HG03469 (cell line): ENCODE measurements at regions not wholly inside any gene's neighbourhood (a gene's known extent, or its start where the extent isn't known, plus 50 kb on each side); places are given as distances from the start of the nearest gene placed in this dataset.

Experiments
- ATAC-seq: cut with Tn5 transposase; IDR thresholded peaks from one replicate; pipeline ENCODE4 v1.9.1; 2021; ENCODE audit warnings: mild to moderate bottlenecking, moderate library complexity, moderate number of reproducible peaks; ENCODE audit not compliant: unreplicated experiment

DNA sequence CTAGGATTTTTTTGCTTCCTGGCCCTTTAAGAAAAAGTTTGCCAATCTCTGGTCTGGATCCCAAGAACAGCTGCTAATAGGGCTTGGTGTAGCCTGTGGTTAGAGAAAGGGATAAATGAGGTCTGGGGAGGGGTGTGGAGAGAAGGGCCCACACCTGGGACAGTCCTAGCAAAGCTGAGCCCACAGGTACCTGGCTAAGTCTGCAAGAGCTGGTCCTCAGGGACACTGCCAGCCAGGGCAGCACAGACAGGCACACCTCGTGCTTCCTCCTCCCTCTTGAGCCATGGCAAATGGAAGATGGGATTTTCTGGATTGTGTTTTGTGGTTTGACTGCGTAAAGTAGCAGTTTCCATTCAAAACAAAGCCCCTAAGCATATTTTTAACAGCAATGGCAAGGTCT, 217.5 kb downstream of the SOX9 start:
- ATAC-seq = no peak

DNA sequence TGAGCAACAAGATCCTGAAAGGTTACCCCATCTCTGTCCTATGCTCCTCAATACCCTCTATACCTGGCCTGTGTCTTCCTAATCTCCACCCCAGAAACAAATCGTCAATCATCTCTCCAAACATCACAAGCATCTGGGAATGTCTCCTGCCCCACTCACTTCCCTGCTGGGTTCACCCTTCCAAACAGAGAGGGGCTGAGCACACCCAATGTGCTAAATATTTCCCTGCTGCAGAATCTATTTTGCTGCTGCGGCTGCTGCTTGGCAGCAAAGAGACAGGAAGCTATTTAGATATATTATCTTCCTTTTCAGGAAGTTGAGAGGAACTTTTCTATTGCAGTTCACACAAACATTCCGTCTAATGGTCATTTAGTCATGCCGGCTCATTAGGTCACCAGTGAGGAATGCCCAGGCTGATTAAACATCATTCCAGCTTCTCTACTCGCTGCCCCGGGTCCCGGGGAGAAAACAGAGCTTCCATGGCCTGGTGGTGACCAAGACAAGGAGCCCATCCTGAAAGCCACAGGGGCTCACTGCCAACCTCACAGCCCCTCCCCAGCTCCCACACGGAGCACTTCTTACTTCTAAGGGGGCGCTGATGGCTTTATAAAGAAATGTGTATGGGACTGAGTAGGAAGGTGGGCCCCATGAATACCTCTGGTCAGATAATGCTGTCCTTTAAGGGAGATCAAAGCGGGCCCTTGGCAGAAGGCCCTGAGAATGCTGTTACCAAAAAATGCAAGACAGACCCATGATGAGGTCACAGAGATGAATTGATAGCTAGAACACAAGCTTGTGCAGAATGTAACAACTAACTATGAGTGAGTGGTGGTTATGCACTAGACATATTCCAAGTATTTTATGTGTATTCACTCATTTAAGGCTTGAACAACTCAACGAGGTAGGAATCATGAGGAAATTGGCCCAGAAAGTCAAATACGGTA, 218.3 kb downstream of the SOX9 start:
- no peak for ATAC-seq

DNA sequence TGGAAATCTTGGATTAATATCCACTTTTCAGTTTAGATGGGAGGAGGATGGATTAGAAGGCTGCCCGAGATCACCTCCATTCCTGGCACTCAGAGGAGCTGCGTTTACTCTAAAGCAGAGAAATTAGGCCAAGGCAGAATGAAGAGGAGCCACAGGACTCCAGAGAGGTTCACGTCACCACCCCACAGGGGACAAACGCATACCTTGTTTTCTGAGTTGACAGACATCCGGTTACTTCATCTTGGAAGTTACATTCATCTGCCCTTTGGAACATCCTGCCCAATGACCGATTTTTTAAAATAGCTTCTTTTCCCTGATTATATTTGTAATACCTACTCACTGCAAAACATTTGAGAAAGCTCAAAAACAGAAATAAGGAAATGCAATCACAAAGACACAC, 220.0 kb downstream of the SOX9 start:
- ATAC-seq = no peak

DNA sequence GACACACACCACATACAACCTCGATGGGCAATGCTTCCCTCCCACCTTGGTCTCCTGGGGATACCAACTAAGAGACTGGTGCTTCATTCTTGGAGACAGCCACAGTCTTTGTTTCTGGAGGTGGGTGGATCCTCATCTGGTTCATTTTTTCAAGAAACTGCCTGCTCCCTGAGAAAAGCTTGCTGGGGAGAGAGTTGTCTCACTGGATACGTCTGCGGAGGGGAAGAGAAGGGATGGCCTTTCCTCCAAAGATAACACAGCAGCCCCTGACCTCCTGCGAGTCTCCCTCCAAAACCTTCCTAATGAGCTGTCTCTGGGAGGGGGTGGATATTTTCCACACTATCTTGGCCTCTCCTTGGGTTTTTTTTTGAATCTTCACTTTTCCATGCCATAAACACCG, 221.2 kb downstream of the SOX9 start:
- no peak for ATAC-seq

DNA sequence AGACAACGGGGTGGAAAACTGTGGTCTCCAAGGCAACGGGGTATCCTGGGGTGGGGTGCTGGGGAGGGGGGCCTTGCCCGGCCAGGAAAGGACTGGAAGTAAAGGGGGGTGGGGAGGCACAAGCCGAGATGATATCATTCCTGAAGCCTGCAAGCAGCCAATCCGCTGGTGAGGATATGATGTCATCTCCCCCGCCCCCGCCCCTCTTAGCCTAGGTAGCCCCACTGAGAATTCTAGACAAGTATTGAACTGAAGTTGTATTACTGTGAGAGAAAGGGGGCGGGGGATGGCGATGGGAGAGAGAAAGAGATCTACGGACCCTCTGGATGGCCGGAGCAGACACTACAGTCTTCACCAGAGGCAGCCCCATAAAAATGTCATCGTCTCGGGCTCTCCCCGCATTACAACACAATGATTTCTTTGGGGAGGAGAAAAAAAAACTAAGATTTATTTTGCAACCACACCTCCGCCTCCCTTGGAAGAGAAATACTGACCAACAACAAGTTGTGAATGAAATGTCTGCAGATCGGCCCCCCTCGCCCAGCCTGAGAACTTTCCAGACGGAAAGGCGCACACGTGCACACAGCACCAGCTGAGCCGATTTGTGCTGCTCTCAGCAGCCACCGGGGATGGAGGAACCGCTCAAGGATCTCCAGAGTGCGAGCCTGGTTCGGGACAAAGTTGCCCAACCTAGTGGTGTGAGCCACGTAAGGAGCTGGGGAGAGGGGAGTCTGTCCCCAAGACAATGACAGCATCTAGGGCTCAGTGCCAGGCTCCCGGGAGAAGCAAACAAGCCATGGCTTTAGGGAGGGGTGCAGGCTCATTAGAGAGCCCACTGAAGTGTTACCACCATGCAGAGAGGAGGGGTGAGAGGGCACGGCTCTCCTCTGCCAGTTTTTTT, 222.1 kb downstream of the SOX9 start:
- no peak for ATAC-seq

DNA sequence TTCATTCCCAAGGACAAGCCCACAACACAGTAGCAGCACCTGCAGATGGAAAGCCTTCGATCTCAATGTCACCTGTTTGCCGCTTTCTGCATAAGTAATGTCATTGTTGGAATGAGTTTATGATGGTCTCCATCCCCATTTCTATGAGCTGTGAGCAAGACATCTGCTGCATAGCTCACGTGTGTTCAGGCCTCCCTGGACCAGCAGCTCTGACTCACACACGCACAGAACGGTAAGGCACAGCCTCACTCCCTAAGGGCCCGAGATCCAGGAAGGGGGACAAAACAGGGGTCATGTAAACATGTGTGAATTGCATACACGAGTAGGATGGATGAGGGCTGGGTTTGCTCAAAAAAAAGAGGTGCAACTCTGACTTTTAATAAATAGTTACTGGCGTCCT, 223.1 kb downstream of the SOX9 start:
- no peak for ATAC-seq

DNA sequence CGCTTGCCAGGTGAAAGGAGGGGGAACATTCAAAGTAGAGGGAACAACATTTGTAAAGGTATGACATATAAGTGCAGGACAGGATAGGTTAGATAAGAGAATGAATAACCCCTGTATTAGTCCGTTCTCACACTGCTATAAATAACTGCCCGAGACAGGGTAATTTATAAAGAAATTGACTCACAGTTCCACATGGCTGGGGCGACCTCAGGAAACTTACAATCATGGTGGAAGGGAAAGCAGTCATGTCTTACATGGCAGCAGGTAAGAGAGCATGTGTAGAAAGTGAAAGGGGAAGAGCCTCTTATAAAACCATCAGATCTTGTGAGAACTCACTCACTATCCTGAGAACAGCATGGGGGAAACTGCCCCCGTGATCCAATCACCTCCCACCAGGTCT, 223.8 kb downstream of the SOX9 start:
- ATAC-seq = no peak

DNA sequence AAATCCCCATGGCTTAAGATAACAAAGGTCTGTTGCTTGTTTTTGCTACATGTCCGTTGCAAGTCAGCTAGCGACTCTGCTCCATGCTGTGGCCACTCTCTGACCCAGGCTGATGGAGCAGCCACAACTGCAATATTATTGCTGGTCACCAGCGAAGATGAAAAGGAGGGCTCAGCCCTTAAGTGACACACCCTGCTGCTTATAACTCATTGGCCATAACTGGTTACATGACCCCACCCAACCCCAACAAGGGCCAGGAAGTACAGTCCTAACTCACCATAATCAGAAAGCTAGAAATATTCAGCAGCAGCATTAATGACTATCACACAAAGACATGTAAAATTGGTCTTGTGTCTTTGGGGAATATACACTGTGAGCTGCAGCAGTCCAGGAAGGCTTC, 224.3 kb downstream of the SOX9 start:
- ATAC-seq = no peak

DNA sequence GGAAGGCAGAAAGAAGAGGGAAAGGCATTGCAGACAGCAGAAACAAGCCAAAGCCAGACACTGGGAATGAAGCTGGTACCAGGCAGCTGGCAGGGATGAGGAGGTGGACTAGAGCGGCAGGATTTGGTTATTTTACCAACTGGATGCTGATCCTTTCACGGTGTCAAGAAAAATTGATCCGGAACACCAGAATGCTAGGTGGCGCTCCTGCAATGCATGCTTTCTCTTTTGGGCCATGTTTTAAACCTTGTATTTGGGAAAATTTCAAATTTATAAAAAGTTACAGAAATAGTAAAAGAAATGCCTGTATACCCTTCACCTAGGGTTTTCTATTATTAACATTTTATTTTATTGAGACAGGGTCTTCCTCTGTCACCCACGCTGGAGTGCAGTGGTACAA, 224.7 kb downstream of the SOX9 start:
- ATAC-seq = no peak

DNA sequence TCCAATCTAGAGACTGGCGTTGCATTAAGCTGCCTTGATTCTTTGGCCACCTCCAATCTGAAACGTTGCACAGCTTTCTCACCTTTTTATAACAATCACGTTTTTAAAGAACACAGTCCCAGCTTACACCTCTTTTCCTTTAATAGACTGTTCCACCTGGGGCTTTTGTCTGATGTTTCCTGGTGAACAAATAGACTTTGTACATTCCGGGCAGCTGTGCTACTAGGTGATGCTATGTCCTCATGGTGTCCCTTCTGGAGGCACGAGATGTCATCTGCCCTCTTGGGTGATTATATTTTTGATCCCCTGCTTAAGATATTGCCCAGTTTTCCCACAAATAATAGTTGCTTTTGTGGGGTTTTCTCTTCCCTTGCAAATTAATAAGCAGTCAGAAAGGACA, 225.5 kb downstream of the SOX9 start:
- ATAC-seq = no peak

DNA sequence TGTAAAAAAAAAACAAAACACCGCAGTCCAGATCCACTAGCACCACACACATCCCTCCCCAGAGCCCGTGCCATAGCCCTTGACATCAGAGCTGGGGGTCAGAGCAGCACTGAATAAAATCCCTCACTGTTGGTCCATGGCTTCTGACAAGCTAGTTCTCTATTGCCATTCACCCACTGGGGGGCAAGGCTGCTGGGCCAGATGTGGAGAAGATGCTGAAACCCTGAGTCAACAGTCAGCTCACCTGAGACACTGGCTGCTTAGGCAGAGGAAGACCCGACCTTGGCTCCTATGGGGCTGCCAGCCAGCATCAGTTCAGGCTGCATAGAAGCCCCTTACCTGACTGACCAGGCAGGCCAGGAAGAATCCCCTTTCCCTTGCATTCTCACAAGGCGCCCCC, 228.2 kb downstream of the SOX9 start:
- ATAC-seq = no peak

DNA sequence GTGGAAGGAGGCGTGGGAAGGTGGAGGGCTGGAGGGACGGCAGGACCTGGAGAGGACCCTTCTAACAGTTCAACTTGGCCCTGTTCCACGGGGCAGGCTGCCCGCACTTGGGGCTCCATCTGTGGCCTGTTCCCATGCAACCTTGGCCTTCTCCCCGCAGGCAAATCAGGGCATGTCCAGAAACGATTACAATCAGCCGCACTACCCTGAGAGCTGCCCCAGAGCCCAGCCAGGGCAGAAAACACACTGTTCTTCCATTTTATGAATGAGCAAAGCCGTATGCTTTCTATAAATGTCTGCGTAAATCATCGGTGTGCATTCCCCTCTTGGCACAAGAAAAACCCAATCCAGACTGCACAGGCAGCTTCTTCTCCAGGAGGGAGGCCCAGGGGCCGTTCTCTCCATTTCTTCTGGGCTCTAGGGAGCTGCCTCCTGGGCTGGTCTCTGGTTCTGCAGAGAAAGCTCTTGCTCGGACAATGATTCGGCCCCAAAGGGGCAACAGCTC, 228.7 kb downstream of the SOX9 start:
- no peak for ATAC-seq

DNA sequence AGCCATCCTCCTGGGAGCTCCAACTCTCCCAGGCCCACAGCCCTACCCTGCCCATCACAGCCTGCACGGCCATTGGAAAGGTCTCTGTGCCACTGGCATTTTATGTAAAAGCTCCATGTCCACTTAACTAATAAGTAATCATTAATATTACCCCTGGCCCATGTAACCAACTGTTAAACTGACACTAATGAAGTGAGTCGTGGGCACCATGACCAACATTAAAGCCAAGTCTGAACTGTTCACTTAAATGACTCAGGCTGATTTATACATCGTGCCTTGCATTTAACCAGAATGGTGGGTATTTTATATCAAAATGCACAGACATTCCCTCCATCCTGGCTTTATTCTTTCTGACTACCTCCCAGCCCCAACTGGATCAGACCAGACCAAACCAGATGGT, 229.3 kb downstream of the SOX9 start:
- no peak for ATAC-seq

DNA sequence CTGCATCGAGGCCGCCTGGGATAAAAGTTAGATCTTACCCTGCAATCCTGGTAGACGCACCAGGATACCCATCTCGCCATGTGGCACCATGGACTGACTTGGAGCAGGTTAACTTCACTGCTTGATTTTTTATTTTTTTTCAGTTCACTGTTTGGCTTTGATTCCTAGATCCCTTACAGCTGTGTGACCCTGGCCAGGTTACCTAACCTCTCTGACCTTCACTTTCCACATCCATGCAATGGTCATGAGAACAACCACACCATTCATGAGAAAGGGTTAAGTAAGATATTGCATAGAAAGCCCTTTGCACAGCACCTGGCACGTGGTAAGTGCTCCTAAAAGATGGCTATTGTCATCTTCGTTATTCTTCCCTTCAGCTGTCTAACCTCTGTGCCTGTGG, 230.5 kb downstream of the SOX9 start:
- no peak for ATAC-seq

DNA sequence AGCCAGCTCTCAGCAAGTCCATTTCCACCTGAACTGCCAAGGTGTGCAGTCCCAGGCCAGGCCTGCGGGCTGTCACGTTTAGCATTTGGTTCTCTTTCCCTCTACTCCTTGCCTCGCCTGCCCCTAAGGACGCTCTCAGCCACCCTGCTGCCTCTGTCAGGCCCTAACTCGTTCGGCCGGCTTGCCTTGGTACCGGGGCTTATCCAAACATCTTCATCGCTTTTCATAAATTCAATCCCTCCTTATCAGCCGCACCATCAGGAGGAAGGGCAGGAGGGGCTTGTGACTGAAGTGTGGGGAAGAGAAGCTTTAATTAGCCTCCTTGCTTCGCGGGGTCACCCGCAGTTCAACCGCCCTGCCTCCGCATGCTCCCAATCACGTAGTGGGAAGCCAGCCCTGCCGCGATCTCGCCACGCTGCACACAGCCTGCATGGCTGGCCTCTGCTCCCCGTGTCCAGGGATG, 231.1 kb downstream of the SOX9 start:
- ATAC-seq = no peak

DNA sequence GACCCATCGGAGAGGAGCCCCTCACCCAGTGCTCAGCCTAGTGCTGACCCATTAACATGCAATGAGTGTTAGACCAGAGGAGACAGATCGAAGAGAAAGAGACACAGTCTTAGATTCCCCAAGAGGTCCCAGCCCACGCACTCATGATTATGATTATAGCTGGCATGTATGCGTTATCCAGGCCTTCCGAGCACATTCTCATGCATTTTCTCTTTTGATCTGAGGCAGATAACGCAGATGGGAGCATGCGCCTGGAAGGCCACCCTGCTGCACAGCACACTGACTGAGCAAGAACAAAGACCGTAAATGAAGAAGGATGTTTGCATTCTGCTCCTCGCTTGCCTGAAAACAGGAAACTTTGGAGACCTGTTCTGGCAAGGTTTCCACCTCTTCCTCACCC, 232.7 kb downstream of the SOX9 start:
- no peak for ATAC-seq

DNA sequence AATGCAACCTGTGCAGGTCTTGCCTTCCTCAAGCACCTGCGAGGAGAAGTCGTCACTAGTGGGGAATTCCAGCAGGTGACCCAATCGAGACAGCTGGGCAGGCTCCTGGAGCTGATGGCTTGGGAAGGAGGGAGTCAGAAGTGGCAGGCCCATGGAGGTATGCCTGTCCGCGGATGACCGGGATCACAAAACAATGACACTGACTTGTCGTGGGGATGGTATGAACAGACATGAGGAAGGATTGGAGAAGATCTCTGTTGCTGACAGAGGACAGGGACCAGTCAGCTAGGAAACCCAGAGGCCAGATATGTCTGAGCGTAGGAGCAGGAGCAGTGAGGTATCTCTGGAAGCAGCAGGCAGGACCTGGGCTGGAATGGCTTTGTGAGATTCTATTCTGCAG, 233.3 kb downstream of the SOX9 start:
- no peak for ATAC-seq

DNA sequence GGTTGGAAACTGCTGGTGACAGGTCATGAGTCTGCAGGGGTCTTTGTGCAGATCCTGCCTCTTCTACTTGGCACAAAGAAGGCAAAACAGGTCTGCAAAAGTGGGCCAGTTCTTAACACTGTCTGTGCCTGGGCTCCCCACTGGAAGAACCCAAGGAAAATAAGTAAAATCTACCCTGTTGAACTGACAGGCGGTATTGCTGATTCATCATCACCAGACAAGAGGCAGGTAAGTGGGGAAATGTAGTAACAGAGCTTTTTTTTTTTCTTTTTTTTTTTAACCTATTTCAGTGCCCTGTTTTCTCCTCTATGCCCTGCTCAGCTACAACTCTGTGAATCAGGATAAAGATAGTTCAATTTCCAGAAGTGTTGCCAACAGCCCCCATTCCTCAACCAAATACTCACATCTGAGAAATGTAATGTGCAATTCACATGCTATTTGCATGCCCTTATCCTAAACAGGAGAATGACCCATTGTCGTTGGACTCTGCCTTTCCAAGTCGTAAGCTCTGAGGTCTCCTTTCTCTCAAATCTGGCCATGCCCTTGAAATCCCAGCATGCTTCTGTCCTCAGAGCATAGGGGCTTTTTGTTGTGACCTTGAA, 237.0 kb downstream of the SOX9 start:
- ATAC-seq = no peak

DNA sequence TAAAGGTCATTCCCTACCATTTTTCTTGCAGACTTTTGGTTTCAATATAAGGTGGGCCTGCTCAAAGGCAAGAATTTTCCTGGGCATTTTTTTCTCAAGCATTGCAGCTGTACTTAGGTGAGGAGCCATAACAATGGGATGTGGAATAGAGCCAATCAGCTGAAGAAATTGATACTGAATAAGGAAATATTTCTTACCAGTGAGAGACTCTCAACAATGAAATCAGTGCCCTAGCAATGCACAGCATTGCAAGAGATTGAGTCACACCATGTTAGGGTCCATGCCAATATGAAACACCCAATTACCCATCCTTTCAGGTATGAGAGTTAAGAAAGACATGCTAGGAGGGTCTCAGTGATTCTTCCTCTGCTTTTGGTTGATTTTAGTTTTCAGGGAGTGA, 237.6 kb downstream of the SOX9 start:
- ATAC-seq = no peak

DNA sequence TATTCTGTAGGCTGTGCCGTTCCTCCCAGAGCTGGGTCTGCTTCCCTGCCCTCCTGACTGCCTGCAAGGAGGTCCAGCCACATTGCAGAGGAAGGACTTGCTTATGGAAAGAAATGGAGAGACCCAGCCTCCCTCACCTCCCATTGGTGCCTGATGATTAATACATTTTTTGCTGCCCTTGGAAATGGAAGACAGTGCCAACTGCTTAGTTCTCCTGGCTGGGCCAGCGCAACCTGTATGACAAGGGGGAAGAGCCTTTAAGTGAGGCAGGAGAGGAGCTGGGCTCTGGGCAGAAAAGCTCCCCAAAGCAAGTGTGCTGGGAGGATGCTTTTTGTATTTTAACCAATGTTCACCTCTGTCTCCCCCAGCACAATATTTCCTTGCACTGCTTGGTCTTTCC, 238.5 kb downstream of the SOX9 start:
- ATAC-seq = no peak

DNA sequence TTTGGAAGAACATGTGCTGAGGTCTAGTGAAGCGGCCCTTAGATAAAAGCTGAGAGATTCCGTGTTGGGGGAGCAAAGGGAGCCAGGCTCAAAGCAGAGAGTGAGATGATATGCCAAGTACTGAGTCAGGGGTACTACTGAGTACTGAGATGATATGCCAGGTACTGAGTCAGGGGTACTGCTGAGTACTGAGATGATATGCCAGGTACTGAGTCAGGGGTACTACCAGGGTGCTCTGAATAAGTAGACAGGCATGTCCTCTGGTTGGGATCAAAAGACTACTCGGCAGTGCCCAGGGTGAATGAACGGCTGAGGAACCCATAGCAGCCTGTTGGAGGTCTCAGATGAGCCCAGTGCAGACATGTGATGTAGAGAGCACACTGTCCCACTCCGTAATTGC, 239.0 kb downstream of the SOX9 start:
- ATAC-seq = no peak
